ENCODE measurements at regions not wholly inside any gene's neighbourhood (a gene's known extent, or its start where the extent isn't known, plus 50 kb on each side); places are given as distances from the start of the nearest gene placed in this dataset.

GRCh38 chr1:196001188-196001587 is 607.1 kb downstream of the KCNT2 start:
- DNase-seq = no peak

DNA sequence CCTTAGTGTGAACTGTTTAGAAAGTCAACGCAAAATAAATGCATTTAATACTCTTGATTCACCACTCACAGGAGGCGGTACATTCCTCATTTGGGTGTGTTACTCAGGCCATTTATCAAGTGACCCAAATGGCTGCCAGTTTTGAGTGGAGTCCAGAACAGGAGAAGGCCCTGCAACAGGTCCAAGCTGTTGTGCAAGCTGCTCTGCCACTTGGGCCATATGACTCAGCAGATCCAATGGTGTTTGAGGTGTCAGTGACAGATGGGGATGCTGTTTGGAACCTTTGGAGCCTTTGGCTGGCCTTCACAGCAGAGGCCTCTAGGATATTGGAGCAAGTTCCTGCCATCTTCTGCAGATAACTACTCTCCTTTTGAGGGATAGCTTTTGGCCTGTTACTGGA is 609.2 kb downstream of the KCNT2 start:
- no peak for DNase-seq

DNA sequence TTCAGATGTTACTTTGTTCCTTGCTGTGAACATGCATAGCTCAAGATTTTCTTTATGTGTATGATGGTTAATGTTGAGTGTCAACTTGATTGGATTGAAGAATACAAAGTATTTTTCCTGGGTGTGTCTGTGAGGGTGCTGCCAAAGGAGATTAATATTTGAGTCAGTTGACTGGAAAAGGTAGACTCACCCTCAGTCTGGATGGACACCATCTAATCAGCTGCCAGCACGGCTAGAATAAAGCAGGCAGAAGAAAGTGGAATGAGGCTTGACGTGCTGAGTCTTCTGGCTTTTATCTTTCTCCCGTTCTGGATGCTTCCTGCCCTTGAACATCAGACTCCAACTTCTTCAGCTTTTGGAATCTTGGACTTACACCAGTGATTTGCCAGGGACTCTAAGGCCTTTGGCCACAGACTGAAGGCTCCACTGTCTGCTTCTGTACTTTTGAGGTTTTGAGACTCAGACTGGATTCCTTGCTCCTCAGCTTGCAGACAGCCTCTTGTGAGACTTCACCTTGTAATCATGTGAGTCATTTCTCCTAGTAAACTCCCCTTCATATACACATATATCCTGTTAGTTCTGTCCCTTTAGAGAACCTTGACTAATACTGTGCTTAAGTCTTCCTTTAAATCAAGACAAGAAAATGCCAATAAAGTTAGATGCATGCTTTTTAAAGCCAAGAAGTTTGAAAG is 626.6 kb downstream of the KCNT2 start:
- no peak for DNase-seq

DNA sequence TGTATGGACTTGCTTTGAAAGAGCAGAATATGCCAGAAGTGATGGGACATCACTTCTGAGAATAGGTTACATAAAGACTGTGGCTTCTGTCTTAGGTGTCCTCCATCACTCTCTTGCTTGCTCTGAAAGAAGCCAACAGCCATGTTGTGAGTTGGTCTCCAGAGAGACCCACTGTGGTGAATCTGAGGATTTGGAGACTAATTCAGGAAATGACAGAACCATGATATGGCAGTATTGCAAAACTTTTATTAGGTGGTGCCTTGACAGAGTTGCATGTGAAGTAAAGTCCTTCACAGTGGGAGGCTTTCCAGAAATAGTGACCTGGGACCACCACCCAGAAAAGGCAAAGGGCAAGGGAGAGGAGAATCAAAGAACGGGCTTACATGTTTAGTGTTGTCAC is 628.6 kb downstream of the KCNT2 start:
- DNase-seq = no peak

DNA sequence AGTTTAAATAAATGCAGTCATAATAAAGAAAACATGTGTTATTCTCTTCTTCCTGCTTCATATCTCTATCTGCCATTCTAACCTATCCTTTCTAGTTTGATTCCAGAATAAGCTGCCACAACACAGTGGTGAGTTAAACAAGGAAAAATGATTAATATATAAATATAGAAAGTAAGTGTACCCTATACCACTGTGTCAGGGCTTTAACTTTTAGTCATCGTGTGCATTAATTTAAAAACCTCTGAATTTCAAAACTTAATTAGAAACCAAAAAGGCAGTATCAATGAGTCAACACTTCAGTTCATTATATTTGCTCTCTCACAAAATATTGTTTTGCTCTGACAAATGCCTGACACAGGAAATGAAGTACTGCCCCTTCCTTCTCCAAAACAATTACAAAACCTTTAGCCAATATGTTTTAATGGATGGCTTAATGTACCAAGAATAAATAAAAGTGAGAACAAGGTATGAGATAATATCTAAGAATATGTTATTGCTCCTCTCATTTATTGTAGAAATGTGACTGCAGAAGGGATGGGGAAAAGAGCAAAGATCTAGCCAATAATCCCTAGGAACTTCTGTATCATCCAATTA is 634.8 kb downstream of the KCNT2 start:
- no peak for DNase-seq

GRCh38 chr1:195971589-195971988 is 636.7 kb downstream of the KCNT2 start:
- DNase-seq = no peak

GRCh38 chr1:195970209-195970608 is 638.0 kb downstream of the KCNT2 start:
- DNase-seq = no peak

DNA sequence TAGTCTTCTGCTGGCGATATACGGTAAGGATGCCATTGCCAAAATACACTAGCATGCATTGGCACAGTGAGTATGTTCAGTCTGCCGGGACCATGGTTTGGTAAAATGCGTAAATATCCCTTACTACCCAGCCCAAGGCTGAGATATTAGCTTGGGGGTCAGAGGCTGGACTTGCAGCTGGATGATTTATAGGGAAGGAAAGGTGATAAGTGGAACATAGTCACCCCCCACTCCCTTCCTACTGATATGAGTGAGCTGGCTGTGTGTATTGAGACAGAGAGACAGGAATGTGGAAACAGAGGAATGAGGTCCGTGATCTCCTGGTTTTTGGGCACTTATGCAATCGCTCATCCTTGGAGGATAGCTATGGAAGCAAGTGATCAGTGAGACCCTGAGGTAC is 642.8 kb downstream of the KCNT2 start:
- DNase-seq = no peak

DNA sequence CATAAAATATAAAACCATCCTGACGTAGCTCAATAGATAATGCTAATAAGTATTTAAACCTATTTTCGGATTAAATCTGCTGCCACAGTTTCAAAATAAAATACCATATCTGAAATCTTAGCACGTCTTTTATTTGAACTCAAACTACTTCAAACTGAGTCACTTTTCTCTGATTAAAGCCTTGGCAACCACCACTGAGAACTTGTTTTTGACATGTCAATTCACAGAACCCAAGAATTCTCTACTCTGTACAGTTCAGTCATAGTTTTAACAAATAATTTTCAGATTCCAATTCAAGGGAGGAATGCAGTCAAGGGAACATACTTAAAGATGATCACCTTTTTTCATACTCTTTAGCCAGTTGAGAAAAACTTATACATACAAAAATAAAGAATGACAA is 643.2 kb downstream of the KCNT2 start:
- DNase-seq = no peak

- no peak for DNase-seq
Observed at GRCh38 chr1:195964516-195964915, 643.7 kb downstream of the KCNT2 start.

GRCh38 chr1:195962051-195962450 is 646.2 kb downstream of the KCNT2 start:
- DNase-seq = no peak

- no peak for DNase-seq
Observed at GRCh38 chr1:195960580-195960979, 647.7 kb downstream of the KCNT2 start.

- DNase-seq = no peak
Observed at GRCh38 chr1:195958131-195958530, 650.1 kb downstream of the KCNT2 start.

- no peak for DNase-seq
Observed at GRCh38 chr1:195956845-195957244, 651.4 kb downstream of the KCNT2 start.

GRCh38 chr1:195954848-195955247 is 653.4 kb downstream of the KCNT2 start:
- DNase-seq = no peak

DNA sequence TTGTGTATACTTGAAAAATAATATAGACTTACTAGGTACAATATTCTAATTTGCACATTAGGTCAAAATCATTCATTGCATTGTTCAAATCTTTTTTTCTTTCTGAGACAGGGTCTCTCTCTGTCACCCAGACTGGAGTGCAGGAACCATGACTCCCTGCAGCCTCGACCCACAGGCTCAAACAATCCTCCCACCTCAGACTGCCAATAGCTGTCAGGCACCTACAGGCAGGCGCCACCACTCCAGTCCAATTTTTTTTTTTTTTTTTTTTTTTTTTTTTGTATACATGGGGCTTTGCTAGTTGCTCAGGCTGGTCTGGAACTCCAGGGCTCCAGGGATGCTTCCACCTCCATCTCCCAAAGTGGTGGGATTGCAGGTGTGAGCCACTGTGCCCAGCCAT is 656.9 kb downstream of the KCNT2 start:
- no peak for DNase-seq

DNA sequence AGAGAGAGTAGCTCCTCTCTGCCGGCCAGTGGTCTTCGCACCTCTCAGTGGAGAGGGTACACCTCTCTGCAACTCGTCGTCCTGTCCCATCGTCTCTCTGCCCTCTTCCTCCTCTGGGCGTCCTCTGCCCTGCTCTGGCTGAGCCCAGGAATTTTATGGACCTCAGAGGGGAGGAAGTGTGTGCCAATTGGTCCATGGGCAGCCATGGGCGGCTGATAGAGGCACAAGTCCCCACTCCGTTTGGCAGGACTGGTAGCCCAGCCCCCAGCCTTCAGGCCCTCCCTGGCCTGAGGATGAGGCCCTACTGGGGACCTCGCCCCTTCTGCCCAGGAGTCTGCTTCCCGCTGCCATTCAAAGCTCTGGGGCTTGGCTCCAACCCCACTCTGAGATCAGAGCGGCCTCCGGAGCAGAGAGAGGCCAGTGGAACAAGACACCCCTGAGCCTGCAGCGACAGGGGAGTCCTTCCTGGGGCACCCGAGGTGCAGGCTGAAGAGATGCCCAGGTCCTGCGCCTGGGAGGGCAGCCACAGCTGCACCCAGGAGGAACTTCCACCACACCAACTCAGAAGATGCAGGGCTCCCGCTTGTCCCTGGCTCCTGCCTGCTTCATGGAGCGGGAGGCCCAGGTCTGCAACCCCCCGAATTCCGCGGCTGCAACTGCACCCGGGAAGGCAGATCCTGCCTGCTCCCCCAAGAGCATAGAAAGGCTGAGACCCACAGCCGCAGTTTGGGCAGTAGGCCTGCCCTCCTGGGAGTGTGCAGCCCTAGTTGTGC is 659.9 kb downstream of the KCNT2 start:
- no peak for DNase-seq

- no peak for DNase-seq
Observed at GRCh38 chr1:195946500-195946899, 661.7 kb downstream of the KCNT2 start.

DNA sequence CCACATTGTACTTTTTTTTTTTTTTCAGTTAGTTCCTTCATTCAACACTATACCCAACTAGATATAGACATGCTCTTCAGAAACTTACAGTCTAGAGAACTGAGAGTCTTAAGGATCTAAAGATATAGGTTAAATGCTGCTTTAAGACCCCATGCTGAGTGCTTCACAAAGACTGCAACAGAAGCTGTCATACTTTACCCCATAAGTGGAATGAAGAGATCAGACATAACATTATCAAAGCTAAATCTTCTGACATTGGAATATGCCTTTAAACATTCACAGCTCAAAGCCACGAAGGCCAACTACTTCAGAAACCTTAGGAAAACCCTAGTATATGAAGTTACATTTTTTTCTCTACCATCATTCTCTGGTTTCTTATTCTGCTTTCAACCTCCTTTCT is 666.4 kb downstream of the KCNT2 start:
- DNase-seq = no peak

- DNase-seq = no peak
Observed at GRCh38 chr1:195941314-195941713, 666.9 kb downstream of the KCNT2 start.

DNA sequence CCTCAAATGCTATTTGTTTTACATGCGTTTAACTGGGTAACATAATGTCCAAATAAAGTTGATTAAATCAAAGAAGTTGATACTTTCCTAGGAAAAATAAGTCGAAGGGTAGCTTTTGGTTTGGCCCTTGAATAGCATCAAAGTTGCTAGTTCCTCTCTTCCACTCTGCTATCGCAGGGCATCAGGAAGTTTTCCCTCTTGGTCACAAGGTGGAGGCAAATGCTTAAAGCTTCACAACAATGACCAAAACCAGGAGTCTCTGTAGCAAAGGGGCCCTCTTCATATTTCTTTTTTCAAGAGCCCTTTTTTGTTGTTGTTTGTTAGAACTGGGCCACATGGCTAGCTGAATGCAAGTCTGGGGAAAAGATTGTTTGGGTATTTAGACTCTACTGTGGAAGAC is 668.4 kb downstream of the KCNT2 start:
- DNase-seq = no peak

DNA sequence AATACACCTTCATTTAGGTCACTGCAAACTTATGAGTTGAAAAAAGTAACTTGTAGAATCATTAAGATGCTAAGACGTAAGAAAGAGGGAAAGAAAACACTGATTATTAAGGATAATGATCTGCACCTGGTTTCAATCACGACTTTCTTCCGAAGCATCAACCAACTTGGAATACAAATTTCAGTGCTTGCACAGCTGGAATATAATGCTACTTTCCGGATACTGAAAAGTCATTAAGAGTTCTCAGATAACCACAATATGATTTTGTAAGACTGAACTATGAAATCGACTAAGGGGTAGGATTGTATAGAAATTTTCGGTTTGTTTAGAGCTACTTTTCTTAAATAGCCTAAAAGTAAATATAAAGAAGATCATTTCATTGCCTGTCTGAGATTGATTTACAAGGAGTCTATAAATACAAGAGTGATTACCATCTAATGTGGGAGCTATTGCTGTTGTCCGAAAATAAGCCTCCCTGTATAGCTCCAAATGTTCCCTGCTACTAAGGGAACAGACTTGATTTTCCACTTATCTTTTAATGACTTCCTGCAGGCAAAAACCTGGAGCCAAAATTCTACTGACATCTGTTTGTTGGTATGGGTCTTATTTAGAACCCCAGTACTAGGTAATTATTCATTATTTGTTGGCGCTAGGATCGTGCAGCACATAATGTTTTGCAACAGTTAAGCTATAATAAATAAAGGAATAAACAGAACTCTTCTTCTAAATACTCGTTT is 673.3 kb downstream of the KCNT2 start:
- no peak for DNase-seq

DNA sequence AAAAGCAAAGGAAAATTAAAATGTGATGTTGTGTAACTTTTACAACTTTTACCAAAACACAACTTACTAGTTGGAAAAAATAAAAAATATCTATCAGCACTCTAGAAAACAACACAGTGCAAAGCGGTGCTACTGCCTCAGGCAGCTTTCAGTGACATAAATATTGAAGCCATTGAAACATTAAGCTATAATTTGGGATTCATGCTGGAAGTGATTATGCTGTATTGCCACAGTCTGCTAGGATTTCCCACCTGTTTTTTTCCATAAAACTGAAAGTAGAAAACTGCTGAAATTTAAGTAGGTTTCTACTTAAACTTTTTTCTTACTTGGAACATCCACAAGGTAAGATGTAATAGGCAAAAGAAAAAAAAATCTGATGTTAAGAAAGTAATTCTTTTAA is 674.4 kb downstream of the KCNT2 start:
- DNase-seq = no peak

- DNase-seq = no peak
Observed at GRCh38 chr1:195915826-195916225, 692.4 kb downstream of the KCNT2 start.
